GM23338 (cell line): ENCODE measurements at regions not wholly inside any gene's neighbourhood (a gene's known extent, or its start where the extent isn't known, plus 50 kb on each side); places are given as distances from the start of the nearest gene placed in this dataset.

Source experiments
- ATAC-seq: fragments of 200-7000 bp; cut with Tn5 transposase; 3 replicates; pipeline ENCODE4 v1.9.1; 2020
- DNase-seq: peaks from one replicate; pipeline ENCODE4 v3.0.0-alpha.2; 2015; ENCODE audit warnings: low spot score
- H2AFZ ChIP-seq: fragments of 200-600 bp; sonication (generic); 2 replicates; pipeline ENCODE4 v1.8.0; 2016; ENCODE audit warnings: antibody characterized with exemption, mild to moderate bottlenecking, moderate library complexity
- H3F3A ChIP-seq: fragments of 200-600 bp; sonication (generic); replicated peaks from 2 replicates; pipeline ENCODE4 v1.8.0; 2017; ENCODE audit warnings: antibody characterized with exemption, mixed run types, low read depth
- H3K27ac ChIP-seq: fragments of 200-600 bp; sonication (generic); 2 replicates; pipeline ENCODE4 v1.6.1; 2016; ENCODE audit warnings: low read depth
- H3K27me3 ChIP-seq: fragments of 200-600 bp; sonication (generic); 2 replicates; pipeline ENCODE4 v1.8.0; 2016; ENCODE audit warnings: mild to moderate bottlenecking, mixed run types, moderate library complexity; ENCODE audit not compliant: insufficient read depth
- H3K36me3 ChIP-seq: fragments of 200-600 bp; sonication (generic); 2 replicates; pipeline ENCODE4 v1.8.0; 2016; ENCODE audit warnings: mild to moderate bottlenecking; ENCODE audit not compliant: insufficient read depth
- H3K4me1 ChIP-seq: fragments of 200-600 bp; sonication (generic); 2 replicates; pipeline ENCODE4 v1.8.0; 2016; ENCODE audit warnings: mild to moderate bottlenecking, moderate library complexity; ENCODE audit not compliant: insufficient read depth
- H3K4me2 ChIP-seq: fragments of 200-600 bp; sonication (generic); 2 replicates; pipeline ENCODE4 v1.7.1; 2017; ENCODE audit warnings: mixed run types
- H3K4me3 ChIP-seq: fragments of 200-600 bp; sonication (generic); 2 replicates; pipeline ENCODE4 v1.6.1; 2016; ENCODE audit warnings: mixed run types
- H3K79me2 ChIP-seq: fragments of 200-600 bp; sonication (generic); replicated peaks from 2 replicates; pipeline ENCODE4 v1.8.0; 2017; ENCODE audit warnings: mild to moderate bottlenecking; ENCODE audit not compliant: insufficient read depth
- H3K9me2 ChIP-seq: fragments of 200-600 bp; sonication (generic); 2 replicates; pipeline ENCODE4 v1.8.0; 2017; ENCODE audit not compliant: insufficient read depth
- H4K20me1 ChIP-seq: fragments of 200-600 bp; sonication (generic); replicated peaks from 2 replicates; pipeline ENCODE4 v1.8.0; 2017; ENCODE audit warnings: mild to moderate bottlenecking; ENCODE audit not compliant: insufficient read depth
- H3K27ac Mint-ChIP-seq: 2 replicates; pipeline ENCODE4 v1.8.0; 2020; ENCODE audit warnings: inconsistent platforms, mild to moderate bottlenecking, moderate library complexity, mixed read lengths
- H3K27me3 Mint-ChIP-seq: 3 replicates; pipeline ENCODE4 v1.8.0; 2022; ENCODE audit warnings: low read depth, mild to moderate bottlenecking, moderate library complexity, mixed read lengths, inconsistent platforms; ENCODE audit not compliant: insufficient read depth, poor library complexity
- H3K36me3 Mint-ChIP-seq: 3 replicates; pipeline ENCODE4 v1.8.0; 2021; ENCODE audit warnings: low read depth, mild to moderate bottlenecking, inconsistent platforms, moderate library complexity, mixed read lengths
- H3K4me1 Mint-ChIP-seq: 3 replicates; pipeline ENCODE4 v1.8.0; 2020; ENCODE audit warnings: mild to moderate bottlenecking, inconsistent platforms, mixed read lengths
- H3K4me3 Mint-ChIP-seq: 3 replicates; pipeline ENCODE4 v1.8.0; 2021; ENCODE audit warnings: moderate library complexity, mild to moderate bottlenecking, inconsistent platforms, mixed read lengths
- H3K9me3 Mint-ChIP-seq: 3 replicates; pipeline ENCODE4 v1.8.0; 2020; ENCODE audit warnings: moderate library complexity, mild to moderate bottlenecking, inconsistent platforms, mixed read lengths
- CREB1 ChIP-seq: fragments of 250-450 bp; sonication (Bioruptor Pico); IDR thresholded peaks from 2 replicates; pipeline ENCODE4 v1.5.0; 2020; ENCODE audit warnings: low read depth, mild to moderate bottlenecking, moderate library complexity
- EZH2phosphoT487 ChIP-seq: fragments of 200-600 bp; sonication (generic); IDR thresholded peaks from one replicate; pipeline ENCODE4 v1.8.1; 2018; ENCODE audit warnings: antibody characterized with exemption; ENCODE audit not compliant: unreplicated experiment
- JUNB ChIP-seq: IDR thresholded peaks from one replicate; pipeline ENCODE4 v1.6.1; 2016; ENCODE audit warnings: antibody characterized with exemption; ENCODE audit not compliant: unreplicated experiment
- NANOG ChIP-seq: IDR thresholded peaks from 2 replicates; pipeline ENCODE4 v1.6.1; 2016; ENCODE audit warnings: antibody characterized with exemption, borderline replicate concordance
- POLR2AphosphoS5 ChIP-seq: IDR thresholded peaks from 2 replicates; pipeline ENCODE4 v1.6.1; 2016; ENCODE audit warnings: antibody characterized with exemption, low read depth
- STAT1 ChIP-seq: IDR thresholded peaks from one replicate; pipeline ENCODE4 v1.6.1; 2016; ENCODE audit warnings: antibody characterized with exemption; ENCODE audit not compliant: unreplicated experiment
- ZNF114 ChIP-seq: fragments of 250-450 bp; sonication (Bioruptor Pico); IDR thresholded peaks from 2 replicates; pipeline ENCODE4 v1.5.0; 2020; ENCODE audit warnings: mild to moderate bottlenecking, moderate library complexity
- TF ChIP-seq, protein P1 (sequence below): fragments of 250-450 bp; sonication (Bioruptor Pico); IDR thresholded peaks from 2 replicates; pipeline ENCODE4 v1.5.0; 2020; ENCODE audit warnings: mild to moderate bottlenecking, moderate library complexity

DNA sequence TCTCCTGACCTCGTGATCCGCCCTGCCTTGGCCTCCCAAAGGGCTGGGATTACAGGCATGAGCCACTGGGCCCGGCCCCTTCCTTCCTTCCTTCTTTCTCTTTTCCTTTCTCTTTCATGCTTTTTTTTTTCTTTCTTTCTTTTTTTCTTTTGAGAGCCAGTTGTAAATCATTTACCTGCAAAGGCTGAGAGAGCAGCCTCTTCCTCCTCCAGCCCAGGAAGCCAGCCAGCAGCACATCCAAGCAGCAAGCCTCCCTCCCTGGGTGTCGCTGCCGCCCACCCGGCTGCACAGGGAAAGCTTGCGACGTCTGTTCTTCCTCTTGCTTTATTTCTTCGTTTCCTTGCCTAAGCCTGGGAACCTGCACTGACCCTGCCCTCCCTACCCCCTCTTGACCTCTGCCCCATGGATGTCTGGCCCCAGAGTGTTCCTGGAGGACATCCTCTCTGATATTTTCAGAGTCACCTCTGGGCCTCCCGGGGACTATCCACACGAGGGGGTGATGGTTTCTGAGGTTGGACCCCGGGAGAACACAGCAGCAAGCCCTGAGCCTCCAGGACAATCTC is 62.8 kb upstream of the MYL10 start:
- no peak for DNase-seq
- Mint-ChIP-seq H3K36me3 (no peaks in the 10 kb centered on the region), H3K27me3 (peaks cover 5% of the 10 kb centered on the region), H3K4me1 (peaks cover 2% of the 10 kb centered on the region), H3K4me3 (no peak overlapping the region), H3K27ac (no peak overlapping the region), H3K9me3 (no peaks in the 10 kb centered on the region; the same call in 2 of the 3 replicates)
- Histone ChIP-seq H3K4me1 (no peaks in the 10 kb centered on the region), H3K4me2 (no peak overlapping the region), H2AFZ (peak overlapping the region; percentile 43; the same call in 1 of the 2 replicates), H3K4me3 (no peak overlapping the region), H3K79me2 (no peaks in the 10 kb centered on the region), H4K20me1 (no peaks in the 10 kb centered on the region), H3K27me3 (no peaks in the 10 kb centered on the region), H3F3A (0 out of 2 replicates have a peak, but pooled peaks cover 3% of the 10 kb centered on the region), H3K27ac (no peak overlapping the region), H3K36me3 (no peaks in the 10 kb centered on the region), H3K9me2 (no peaks in the 10 kb centered on the region)
- no peak for ATAC-seq
- TF ChIP-seq NANOG (no peak), STAT1 (no peak), ZNF114 (CRISPR knock-in tag) (no peak), JUNB (no peak), CREB1 (no peak), EZH2phosphoT487 (no peak), POLR2AphosphoS5 (no peak)
- TF ChIP-seq, protein P1, sequence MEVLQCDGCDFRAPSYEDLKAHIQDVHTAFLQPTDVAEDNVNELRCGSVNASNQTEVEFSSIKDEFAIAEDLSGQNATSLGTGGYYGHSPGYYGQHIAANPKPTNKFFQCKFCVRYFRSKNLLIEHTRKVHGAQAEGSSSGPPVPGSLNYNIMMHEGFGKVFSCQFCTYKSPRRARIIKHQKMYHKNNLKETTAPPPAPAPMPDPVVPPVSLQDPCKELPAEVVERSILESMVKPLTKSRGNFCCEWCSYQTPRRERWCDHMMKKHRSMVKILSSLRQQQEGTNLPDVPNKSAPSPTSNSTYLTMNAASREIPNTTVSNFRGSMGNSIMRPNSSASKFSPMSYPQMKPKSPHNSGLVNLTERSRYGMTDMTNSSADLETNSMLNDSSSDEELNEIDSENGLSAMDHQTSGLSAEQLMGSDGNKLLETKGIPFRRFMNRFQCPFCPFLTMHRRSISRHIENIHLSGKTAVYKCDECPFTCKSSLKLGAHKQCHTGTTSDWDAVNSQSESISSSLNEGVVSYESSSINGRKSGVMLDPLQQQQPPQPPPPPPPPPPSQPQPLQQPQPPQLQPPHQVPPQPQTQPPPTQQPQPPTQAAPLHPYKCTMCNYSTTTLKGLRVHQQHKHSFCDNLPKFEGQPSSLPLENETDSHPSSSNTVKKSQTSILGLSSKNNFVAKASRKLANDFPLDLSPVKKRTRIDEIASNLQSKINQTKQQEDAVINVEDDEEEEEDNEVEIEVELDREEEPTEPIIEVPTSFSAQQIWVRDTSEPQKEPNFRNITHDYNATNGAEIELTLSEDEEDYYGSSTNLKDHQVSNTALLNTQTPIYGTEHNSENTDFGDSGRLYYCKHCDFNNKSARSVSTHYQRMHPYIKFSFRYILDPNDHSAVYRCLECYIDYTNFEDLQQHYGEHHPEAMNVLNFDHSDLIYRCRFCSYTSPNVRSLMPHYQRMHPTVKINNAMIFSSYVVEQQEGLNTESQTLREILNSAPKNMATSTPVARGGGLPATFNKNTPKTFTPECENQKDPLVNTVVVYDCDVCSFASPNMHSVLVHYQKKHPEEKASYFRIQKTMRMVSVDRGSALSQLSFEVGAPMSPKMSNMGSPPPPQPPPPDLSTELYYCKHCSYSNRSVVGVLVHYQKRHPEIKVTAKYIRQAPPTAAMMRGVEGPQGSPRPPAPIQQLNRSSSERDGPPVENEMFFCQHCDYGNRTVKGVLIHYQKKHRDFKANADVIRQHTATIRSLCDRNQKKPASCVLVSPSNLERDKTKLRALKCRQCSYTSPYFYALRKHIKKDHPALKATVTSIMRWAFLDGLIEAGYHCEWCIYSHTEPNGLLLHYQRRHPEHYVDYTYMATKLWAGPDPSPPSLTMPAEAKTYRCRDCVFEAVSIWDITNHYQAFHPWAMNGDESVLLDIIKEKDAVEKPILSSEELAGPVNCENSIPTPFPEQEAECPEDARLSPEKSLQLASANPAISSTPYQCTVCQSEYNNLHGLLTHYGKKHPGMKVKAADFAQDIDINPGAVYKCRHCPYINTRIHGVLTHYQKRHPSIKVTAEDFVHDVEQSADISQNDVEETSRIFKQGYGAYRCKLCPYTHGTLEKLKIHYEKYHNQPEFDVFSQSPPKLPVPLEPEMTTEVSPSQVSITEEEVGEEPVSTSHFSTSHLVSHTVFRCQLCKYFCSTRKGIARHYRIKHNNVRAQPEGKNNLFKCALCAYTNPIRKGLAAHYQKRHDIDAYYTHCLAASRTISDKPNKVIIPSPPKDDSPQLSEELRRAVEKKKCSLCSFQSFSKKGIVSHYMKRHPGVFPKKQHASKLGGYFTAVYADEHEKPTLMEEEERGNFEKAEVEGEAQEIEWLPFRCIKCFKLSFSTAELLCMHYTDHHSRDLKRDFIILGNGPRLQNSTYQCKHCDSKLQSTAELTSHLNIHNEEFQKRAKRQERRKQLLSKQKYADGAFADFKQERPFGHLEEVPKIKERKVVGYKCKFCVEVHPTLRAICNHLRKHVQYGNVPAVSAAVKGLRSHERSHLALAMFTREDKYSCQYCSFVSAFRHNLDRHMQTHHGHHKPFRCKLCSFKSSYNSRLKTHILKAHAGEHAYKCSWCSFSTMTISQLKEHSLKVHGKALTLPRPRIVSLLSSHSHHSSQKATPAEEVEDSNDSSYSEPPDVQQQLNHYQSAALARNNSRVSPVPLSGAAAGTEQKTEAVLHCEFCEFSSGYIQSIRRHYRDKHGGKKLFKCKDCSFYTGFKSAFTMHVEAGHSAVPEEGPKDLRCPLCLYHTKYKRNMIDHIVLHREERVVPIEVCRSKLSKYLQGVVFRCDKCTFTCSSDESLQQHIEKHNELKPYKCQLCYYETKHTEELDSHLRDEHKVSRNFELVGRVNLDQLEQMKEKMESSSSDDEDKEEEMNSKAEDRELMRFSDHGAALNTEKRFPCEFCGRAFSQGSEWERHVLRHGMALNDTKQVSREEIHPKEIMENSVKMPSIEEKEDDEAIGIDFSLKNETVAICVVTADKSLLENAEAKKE (CRISPR knock-in tag) = no peak
